SK-N-SH (cell line): ENCODE measurements at regions not wholly inside any gene's neighbourhood (a gene's known extent, or its start where the extent isn't known, plus 50 kb on each side); places are given as distances from the start of the nearest gene placed in this dataset.

Experiments
- CTCF ChIA-PET: fragments of 300-600, 350-600 bp; formaldehyde crosslinking; extraction: SDS; loops from one replicate; lab custom pipeline; 2021; lab: Yijun Ruan, JAX
- POLR2A ChIA-PET: fragments of 350-600 bp; sonication (Branson Sonifier 250); formaldehyde crosslinking; extraction: SDS; loops from one replicate; lab custom pipeline; 2020; ENCODE audit warnings: antibody characterized with exemption, inconsistent platforms; lab: Yijun Ruan, JAX
- DNase-seq: peaks from one replicate; pipeline ENCODE4 v3.0.0; 2012
- H2AFZ ChIP-seq: fragments of 200-600 bp; sonication (generic); 2 replicates; pipeline ENCODE4 v1.8.1; 2016; ENCODE audit warnings: antibody characterized with exemption, mild to moderate bottlenecking, low read depth
- H3F3A ChIP-seq: fragments of 200-600 bp; sonication (generic); replicated peaks from 2 replicates; pipeline ENCODE3; 2016; ENCODE audit warnings: antibody characterized with exemption, mild to moderate bottlenecking; ENCODE audit not compliant: insufficient read depth
- H3K27ac ChIP-seq, 2 experiments: fragments of 200-500 bp in 1 of 2; fragments of 200-600 bp in 1 of 2; sonication (Bioruptor generic) in 1 of 2; sonication (generic), shearing (Covaris generic) in 1 of 2; 2 replicates each; pipeline versions ENCODE4 v1.5.1 to v1.6.1; 2014 to 2016; ENCODE audit warnings: low read depth in 2 of 2, inconsistent platforms in 1 of 2, low read length in 1 of 2, mild to moderate bottlenecking in 1 of 2, mixed read lengths in 1 of 2
- H3K27me3 ChIP-seq: fragments of 200-600 bp; sonication (generic), shearing (Covaris generic); 2 replicates; pipeline ENCODE4 v1.6.1; 2016; ENCODE audit warnings: mixed run types; ENCODE audit not compliant: insufficient read depth
- H3K36me3 ChIP-seq, 2 experiments: fragments of 200-500 bp in 1 of 2; fragments of 200-600 bp in 1 of 2; sonication (Bioruptor generic) in 1 of 2; sonication (generic) in 1 of 2; replicated peaks in 1 of 2; 2 replicates each; pipeline versions ENCODE3 to v1.5.1; 2014 to 2016; ENCODE audit warnings: low read length in 1 of 2, mild to moderate bottlenecking in 1 of 2; ENCODE audit not compliant: insufficient read depth in 2 of 2, control insufficient read depth in 1 of 2
- H3K4me1 ChIP-seq, 2 experiments: fragments of 200-500 bp in 1 of 2; fragments of 200-600 bp in 1 of 2; sonication (Bioruptor generic) in 1 of 2; sonication (generic), shearing (Covaris generic) in 1 of 2; 2 replicates each; pipeline versions ENCODE4 v1.5.1 to v1.6.1; 2014 to 2016; ENCODE audit warnings: low read depth in 1 of 2, low read length in 1 of 2, mixed run types in 1 of 2; ENCODE audit not compliant: insufficient read depth in 2 of 2, control insufficient read depth in 1 of 2
- H3K4me2 ChIP-seq: fragments of 200-600 bp; sonication (generic), shearing (Covaris generic); 2 replicates; pipeline ENCODE4 v1.6.1; 2017; ENCODE audit warnings: mixed run types
- H3K4me3 ChIP-seq, 2 experiments: fragments of 200-500 bp in 1 of 2; fragments of 200-600 bp in 1 of 2; sonication (Bioruptor generic) in 1 of 2; sonication (generic), shearing (Covaris generic) in 1 of 2; 2 replicates each; pipeline versions ENCODE4 v1.5.1 to v1.8.1; 2014 to 2016; ENCODE audit warnings: low read depth in 2 of 2, inconsistent platforms in 1 of 2, low read length in 1 of 2, mild to moderate bottlenecking in 1 of 2, mixed read lengths in 1 of 2, moderate library complexity in 1 of 2
- H3K79me2 ChIP-seq: fragments of 200-600 bp; sonication (generic); 2 replicates; pipeline ENCODE4 v1.8.1; 2017; ENCODE audit warnings: mild to moderate bottlenecking; ENCODE audit not compliant: insufficient read depth
- H3K9ac ChIP-seq: fragments of 200-600 bp; sonication (generic); 2 replicates; pipeline ENCODE4 v1.6.1; 2017; ENCODE audit warnings: mixed run types
- H3K9me2 ChIP-seq: fragments of 200-600 bp; sonication (generic); 2 replicates; pipeline ENCODE4 v1.6.1; 2017; ENCODE audit warnings: mixed run types
- H3K9me3 ChIP-seq: fragments of 200-600 bp; sonication (generic); 2 replicates; pipeline ENCODE4 v1.6.1; 2017; ENCODE audit warnings: mixed run types, mild to moderate bottlenecking, moderate library complexity
- H4K20me1 ChIP-seq: fragments of 200-600 bp; sonication (generic); 2 replicates; pipeline ENCODE4 v1.6.1; 2017; ENCODE audit warnings: mild to moderate bottlenecking, mixed run types; ENCODE audit not compliant: insufficient read depth
- ELF1 ChIP-seq: IDR thresholded peaks from 2 replicates; pipeline ENCODE4 v1.4.0; 2012
- EP300 ChIP-seq, 2 experiments: IDR thresholded peaks; 2 replicates each; pipeline versions ENCODE4 v1.4.0 to v1.6.1; 2012; ENCODE audit warnings: borderline replicate concordance in 1 of 2, low read depth in 1 of 2, low read length in 1 of 2
- FOXM1 ChIP-seq: IDR thresholded peaks from 2 replicates; pipeline ENCODE4 v1.4.0; 2012; ENCODE audit warnings: low read depth, mild to moderate bottlenecking
- NRF1 ChIP-seq: IDR thresholded peaks from 2 replicates; pipeline ENCODE4 v1.6.1; 2012; ENCODE audit warnings: low read depth, mild to moderate bottlenecking, low read length
- POLR2AphosphoS5 ChIP-seq: IDR thresholded peaks from 2 replicates; pipeline ENCODE4 v1.6.1; 2012; ENCODE audit warnings: low read depth, low read length
- RAD21 ChIP-seq: IDR thresholded peaks from 2 replicates; pipeline ENCODE4 v1.6.1; 2012; ENCODE audit warnings: mild to moderate bottlenecking, low read length
- RCOR1 ChIP-seq: fragments of 150-350 bp; IDR thresholded peaks from 2 replicates; pipeline ENCODE4 v1.6.1; 2017; ENCODE audit warnings: antibody characterized with exemption, low read length
- TAF1 ChIP-seq: IDR thresholded peaks from 2 replicates; pipeline ENCODE4 v1.6.1; 2012; ENCODE audit warnings: low read depth, mild to moderate bottlenecking, low read length, moderate library complexity, borderline replicate concordance
- TCF12 ChIP-seq: IDR thresholded peaks from 2 replicates; pipeline ENCODE4 v1.4.0; 2012
- YY1 ChIP-seq: IDR thresholded peaks from 2 replicates; pipeline ENCODE4 v1.4.0; 2012; ENCODE audit warnings: low read depth, mild to moderate bottlenecking
- ZBTB33 ChIP-seq: IDR thresholded peaks from 2 replicates; pipeline ENCODE4 v1.4.0; 2012; ENCODE audit warnings: low read depth, borderline replicate concordance
- WGBS: methylation state at CpG from one replicate; pipeline ENCODE4 v1.1.6; 2017; ENCODE audit warnings: low lambda C conversion rate; 5-methylcytosine and 5-hydroxymethylcytosine counted together

GRCh38 chr4:111755571-111755970, 389.7 kb upstream of the FAM241A start:
- Histone ChIP-seq H4K20me1 (no peaks in the 10 kb centered on the region), H3K4me1 (no peaks in the 10 kb centered on the region), H3K9me3 (no peaks in the 10 kb centered on the region), H3K9ac (no peak overlapping the region), H3K27ac (no peak overlapping the region), H3K79me2 (no peaks in the 10 kb centered on the region), H3K27me3 (no peaks in the 10 kb centered on the region), H3K9me2 (no peaks in the 10 kb centered on the region), H2AFZ (no peak overlapping the region), H3F3A (no peaks in the 10 kb centered on the region), H3K4me2 (no peak overlapping the region), H3K4me3 (no peak overlapping the region), H3K36me3 (no peaks in the 10 kb centered on the region)
- CTCF ChIA-PET = no interaction called here
- no peak for DNase-seq
- POLR2A ChIA-PET = no interaction called here
- 29% methylated on average over 9 of the region's 10 CpGs for WGBS
- no peak for TF ChIP-seq RAD21

GRCh38 chr4:111761531-111761930, 383.7 kb upstream of the FAM241A start:
- Histone ChIP-seq H3K27me3 (no peaks in the 10 kb centered on the region), H3K27ac (no peak overlapping the region), H3K4me1 (no peaks in the 10 kb centered on the region), H3K9ac (no peak overlapping the region), H3K79me2 (no peaks in the 10 kb centered on the region), H3K9me3 (no peaks in the 10 kb centered on the region), H3K4me2 (no peak overlapping the region), H2AFZ (no peak overlapping the region), H3K4me3 (no peak overlapping the region), H3K9me2 (no peaks in the 10 kb centered on the region), H3K36me3 (no peaks in the 10 kb centered on the region), H3F3A (no peaks in the 10 kb centered on the region), H4K20me1 (no peaks in the 10 kb centered on the region)
- no peak for TF ChIP-seq RCOR1
- no peak for TF ChIP-seq EP300 (IDR thresholded peaks at IDR 0.05; ENCODE audit: borderline replicate concordance in 1 of 2, low read depth in 1 of 2, low read length in 1 of 2)
- TF ChIP-seq NRF1 = no peak
- TF ChIP-seq TCF12 = no peak
- no peak for TF ChIP-seq FOXM1
- POLR2A ChIA-PET = no interaction called here
- CTCF ChIA-PET = no interaction called here
- 5% methylated on average over 4 of the region's 4 CpGs for WGBS
- DNase-seq = no peak

- POLR2A ChIA-PET = no interaction called here
- H3F3A ChIP-seq = no peaks in the 10 kb centered on the region
- no peaks in the 10 kb centered on the region for H3K9me2 ChIP-seq
- H3K4me1 ChIP-seq = no peaks in the 10 kb centered on the region; a peak in 1 of 4 replicates
- no peaks in the 10 kb centered on the region for H4K20me1 ChIP-seq
- no peak overlapping the region for H2AFZ ChIP-seq
- 3% methylated on average over 8 of the region's 8 CpGs for WGBS
- H3K4me3 ChIP-seq = no peak overlapping the region
- H3K4me2 ChIP-seq = no peak overlapping the region
- CTCF ChIA-PET = no interaction called here
- no peaks in the 10 kb centered on the region for H3K9me3 ChIP-seq
- no peaks in the 10 kb centered on the region for H3K79me2 ChIP-seq
- DNase-seq = no peak
- H3K9ac ChIP-seq = no peak overlapping the region
- H3K27me3 ChIP-seq = no peaks in the 10 kb centered on the region
- H3K27ac ChIP-seq = no peak overlapping the region
- TF ChIP-seq YY1 (no peak), POLR2AphosphoS5 (no peak), ELF1 (no peak), ZBTB33 (no peak), NRF1 (no peak), TAF1 (no peak)
- H3K36me3 ChIP-seq = no peaks in the 10 kb centered on the region
Measured at GRCh38 chr4:111770514-111770913, 374.7 kb upstream of the FAM241A start.
